ENCODE measurements at regions not wholly inside any gene's neighbourhood (a gene's known extent, or its start where the extent isn't known, plus 50 kb on each side); places are given as distances from the start of the nearest gene placed in this dataset.

DNA sequence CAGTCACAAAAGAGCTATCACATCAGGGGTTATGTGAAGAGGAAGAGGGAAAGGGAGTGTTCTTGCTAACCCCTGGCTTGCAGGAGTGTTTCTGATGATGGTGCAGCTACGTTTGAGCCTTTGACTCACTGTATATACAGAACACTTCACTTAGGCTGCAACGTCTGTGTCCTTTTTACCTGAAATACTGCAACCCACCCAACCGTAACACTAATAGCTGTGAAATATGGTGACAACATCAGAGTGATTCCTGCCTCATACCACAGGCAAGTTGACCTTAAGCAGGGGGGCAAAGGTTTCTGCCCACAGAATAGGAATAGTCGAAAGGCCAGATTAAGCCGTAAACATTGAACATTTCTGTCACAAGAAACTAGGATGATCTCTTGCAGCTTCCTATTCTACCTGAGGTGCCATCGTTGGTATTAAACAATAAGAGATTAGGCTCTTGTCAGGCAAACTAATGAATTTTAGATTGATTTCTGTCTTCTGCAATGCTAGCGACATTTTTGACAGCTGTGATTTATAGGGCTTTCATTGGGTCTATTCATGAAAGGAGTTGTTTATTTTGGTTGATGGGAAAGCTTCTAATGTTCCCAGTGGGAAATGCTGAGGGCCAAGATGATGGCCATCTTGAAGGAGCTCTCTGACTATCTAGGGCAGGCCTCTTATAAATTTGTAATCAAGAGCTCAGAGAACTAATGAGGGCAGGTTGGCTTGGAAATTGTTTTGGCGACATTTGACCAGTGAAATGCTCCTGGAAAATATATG lies 316.8 kb downstream of the PIK3C3 start:
- Histone ChIP-seq H3K27me3 (ENCODE audit: control insufficient read depth, insufficient read depth, low read length) (no peaks in the 10 kb centered on the region), H3K9me3 (ENCODE audit: control insufficient read depth, insufficient read depth, low read length) (no peaks in the 10 kb centered on the region), H3K4me3 (ENCODE audit: low read depth, low read length) (no peak overlapping the region), H3K27ac (ENCODE audit: low read depth, low read length) (no peak overlapping the region)
- no peak for DNase-seq (ENCODE audit: low read depth, low spot score)
- TF ChIP-seq, protein P1, sequence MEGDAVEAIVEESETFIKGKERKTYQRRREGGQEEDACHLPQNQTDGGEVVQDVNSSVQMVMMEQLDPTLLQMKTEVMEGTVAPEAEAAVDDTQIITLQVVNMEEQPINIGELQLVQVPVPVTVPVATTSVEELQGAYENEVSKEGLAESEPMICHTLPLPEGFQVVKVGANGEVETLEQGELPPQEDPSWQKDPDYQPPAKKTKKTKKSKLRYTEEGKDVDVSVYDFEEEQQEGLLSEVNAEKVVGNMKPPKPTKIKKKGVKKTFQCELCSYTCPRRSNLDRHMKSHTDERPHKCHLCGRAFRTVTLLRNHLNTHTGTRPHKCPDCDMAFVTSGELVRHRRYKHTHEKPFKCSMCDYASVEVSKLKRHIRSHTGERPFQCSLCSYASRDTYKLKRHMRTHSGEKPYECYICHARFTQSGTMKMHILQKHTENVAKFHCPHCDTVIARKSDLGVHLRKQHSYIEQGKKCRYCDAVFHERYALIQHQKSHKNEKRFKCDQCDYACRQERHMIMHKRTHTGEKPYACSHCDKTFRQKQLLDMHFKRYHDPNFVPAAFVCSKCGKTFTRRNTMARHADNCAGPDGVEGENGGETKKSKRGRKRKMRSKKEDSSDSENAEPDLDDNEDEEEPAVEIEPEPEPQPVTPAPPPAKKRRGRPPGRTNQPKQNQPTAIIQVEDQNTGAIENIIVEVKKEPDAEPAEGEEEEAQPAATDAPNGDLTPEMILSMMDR (IDR thresholded peaks at IDR 0.05; ENCODE audit: low read depth, low read length), result no peak
- ChIA-PET CTCF (interaction anchor here (1.2 to 6.3 kb wide), 3 partner anchors 27 to 219 kb away, joined by 5 to 95 read pairs (median 5); no protein-coding TSS in a partner anchor), POLR2A (no interaction called here)

DNA sequence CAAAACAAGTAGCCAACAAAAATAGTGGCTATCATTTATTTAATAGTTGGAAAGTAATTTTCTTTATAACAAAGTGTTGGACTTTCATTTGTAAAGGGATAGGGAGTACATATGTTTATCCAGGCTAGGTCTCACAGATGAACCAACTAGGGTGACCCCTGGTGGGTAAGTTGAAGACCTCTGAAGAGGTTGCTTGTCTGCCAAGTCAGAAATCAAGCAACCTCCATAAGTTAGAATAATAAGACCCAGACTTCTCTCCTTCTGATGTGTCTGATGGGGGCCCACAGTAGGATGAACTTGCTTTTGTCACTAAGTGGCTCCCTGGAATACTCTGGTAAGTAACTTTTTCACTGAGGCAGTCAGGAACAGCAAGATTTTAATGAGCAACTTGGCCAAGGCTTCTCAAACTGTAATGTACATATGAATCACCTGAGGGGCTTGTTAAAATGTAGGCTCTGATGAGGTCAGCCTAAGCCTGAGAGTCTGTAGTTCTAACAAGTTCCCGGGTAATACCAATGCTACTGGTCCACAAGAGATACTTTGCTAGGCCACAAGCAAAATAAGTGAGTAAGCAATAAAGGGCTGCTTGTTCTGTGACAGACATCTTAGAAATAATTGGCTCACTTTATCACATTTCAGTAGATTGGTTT lies 319.6 kb downstream of the PIK3C3 start:
- POLR2A ChIA-PET, result no interaction called here

DNA sequence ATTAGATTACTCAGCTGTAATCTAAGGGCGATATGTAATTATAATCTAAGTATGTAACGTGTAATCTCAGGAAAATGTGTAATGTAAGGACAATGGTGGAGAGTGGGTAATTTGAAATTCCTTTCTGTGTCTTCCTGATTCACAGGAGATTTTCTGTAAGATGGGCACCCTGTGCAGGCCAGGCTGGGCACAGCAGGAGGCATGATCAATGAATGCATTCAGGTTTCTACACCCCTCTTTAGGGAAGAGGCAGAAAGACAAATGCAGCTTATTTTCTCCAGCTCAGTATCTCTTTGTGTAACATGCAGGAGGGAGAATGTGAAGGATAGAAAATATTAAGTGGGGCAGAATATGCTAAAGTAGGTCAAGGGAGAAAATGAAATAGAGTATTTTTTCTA lies 320.1 kb downstream of the PIK3C3 start:
- ChIA-PET CTCF (interaction anchor here (1.0 to 6.3 kb wide), 3 partner anchors 23 to 221 kb away, joined by 3 to 95 read pairs (median 5); no protein-coding TSS in a partner anchor), POLR2A (no interaction called here)
- no peak overlapping the region for H3K4me3 ChIP-seq (ENCODE audit: low read depth, low read length)
- H3K27ac ChIP-seq (ENCODE audit: low read depth, low read length), result no peak overlapping the region
- TF ChIP-seq, protein P1 (IDR thresholded peaks at IDR 0.05; ENCODE audit: low read depth, low read length), result no peak
- H3K9me3 ChIP-seq (ENCODE audit: control insufficient read depth, insufficient read depth, low read length), result no peaks in the 10 kb centered on the region
- no peaks in the 10 kb centered on the region for H3K27me3 ChIP-seq (ENCODE audit: control insufficient read depth, insufficient read depth, low read length)
- DNase-seq (ENCODE audit: low read depth, low spot score), result no peak

More for the DNA sequence above, 319.6 kb downstream of the PIK3C3 start:
- CTCF ChIA-PET, result interaction anchor here (0.9 to 6.3 kb wide), 5 partner anchors 24 to 221 kb away, joined by 3 to 95 read pairs (median 5); no protein-coding TSS in a partner anchor
- Histone ChIP-seq H3K27me3 (ENCODE audit: control insufficient read depth, insufficient read depth, low read length) (no peaks in the 10 kb centered on the region), H3K27ac (ENCODE audit: low read depth, low read length) (no peak overlapping the region), H3K9me3 (ENCODE audit: control insufficient read depth, insufficient read depth, low read length) (no peaks in the 10 kb centered on the region), H3K4me3 (ENCODE audit: low read depth, low read length) (no peak overlapping the region)
- TF ChIP-seq, protein P1 (IDR thresholded peaks at IDR 0.05; ENCODE audit: low read depth, low read length), result peak; percentile 10; the same call in 1 of the 2 replicates
- no peak for DNase-seq (ENCODE audit: low read depth, low spot score)

DNA sequence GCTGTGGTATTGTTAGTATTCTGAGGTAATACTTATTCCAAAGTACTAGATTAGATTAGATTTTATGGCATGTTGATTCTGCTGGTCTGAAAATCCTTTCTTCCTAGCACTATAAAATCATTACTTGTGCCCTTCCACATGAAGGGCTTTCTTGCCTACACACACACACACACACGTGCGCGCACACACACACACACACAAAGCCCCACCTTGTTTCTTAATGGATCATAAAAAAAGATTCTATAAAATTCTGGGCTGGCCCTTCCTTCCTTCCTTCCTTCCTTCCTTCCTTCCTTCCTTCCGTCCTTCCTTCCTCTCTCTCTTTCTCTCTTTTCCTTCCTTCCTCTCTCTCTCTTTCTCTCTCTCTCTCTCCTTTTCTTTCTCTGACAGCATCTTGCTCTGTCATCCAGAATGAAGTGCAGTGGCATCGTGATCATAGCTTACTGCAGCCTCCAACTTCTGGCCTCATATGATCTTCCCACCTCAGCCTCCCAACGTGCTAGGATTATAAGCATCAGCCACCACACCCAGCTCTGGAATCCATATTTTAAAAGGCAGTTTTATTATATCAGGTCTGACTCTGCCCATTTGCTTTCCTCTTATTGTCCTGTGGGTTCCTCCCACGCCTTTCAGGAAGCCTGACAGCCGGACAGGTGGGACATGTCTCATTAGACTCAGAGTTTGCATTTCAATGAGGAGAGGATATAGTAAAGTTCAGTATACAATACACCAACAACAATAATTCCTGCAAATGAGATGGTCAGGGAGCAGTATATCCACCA lies 321.1 kb downstream of the PIK3C3 start:
- H3K27ac ChIP-seq (ENCODE audit: low read depth, low read length), result no peak overlapping the region
- H3K27me3 ChIP-seq (ENCODE audit: control insufficient read depth, insufficient read depth, low read length), result no peaks in the 10 kb centered on the region
- POLR2A ChIA-PET, result no interaction called here
- DNase-seq (ENCODE audit: low read depth, low spot score), result no peak
- no peaks in the 10 kb centered on the region for H3K9me3 ChIP-seq (ENCODE audit: control insufficient read depth, insufficient read depth, low read length)
- H3K4me3 ChIP-seq (ENCODE audit: low read depth, low read length), result no peak overlapping the region
- CTCF ChIA-PET, result interaction anchor here (0.7 to 6.3 kb wide), 2 partner anchors 162 to 201 kb away, joined by 6 to 95 read pairs; no protein-coding TSS in a partner anchor
- TF ChIP-seq, protein P1 (IDR thresholded peaks at IDR 0.05; ENCODE audit: low read depth, low read length), result no peak
